SH-SY5Y (cell line): ENCODE measurements at regions not wholly inside any gene's neighbourhood (a gene's known extent, or its start where the extent isn't known, plus 50 kb on each side); places are given as distances from the start of the nearest gene placed in this dataset.

Experiments
- GATA2 ChIP-seq: IDR thresholded peaks from 2 replicates; pipeline ENCODE4 v1.6.1; 2011; ENCODE audit warnings: mild to moderate bottlenecking, low read depth, low read length
- GATA3 ChIP-seq: IDR thresholded peaks from 2 replicates; pipeline ENCODE4 v1.6.1; 2011; ENCODE audit warnings: low read depth, mild to moderate bottlenecking, low read length, moderate library complexity

GRCh38 chr4:89590128-89590527 is 246.8 kb downstream of the SNCA start:
- no peak for TF ChIP-seq GATA2
- TF ChIP-seq GATA3: no peak
